ENCODE measurements at regions not wholly inside any gene's neighbourhood (a gene's known extent, or its start where the extent isn't known, plus 50 kb on each side); places are given as distances from the start of the nearest gene placed in this dataset.

DNA sequence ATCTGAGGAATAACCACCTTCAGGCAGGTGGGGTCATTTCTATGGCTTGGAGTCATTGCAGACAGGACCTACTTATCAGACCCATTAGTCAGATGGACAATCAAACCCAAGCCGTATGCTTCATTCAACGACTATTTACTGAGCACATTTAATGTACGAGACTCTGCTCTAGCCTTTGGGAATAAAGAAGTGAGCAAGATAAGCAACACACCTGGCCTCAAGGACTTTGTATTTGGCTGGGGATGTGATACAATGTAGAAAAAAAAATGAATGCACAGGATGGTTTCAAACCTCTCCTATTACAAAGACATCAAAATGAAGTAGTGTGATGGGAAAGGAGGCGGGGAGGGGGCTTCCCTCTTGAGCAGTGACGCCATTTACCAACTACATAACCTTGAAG is 311.7 kb downstream of the PMP22 start:
- H3K9me3 ChIP-seq (replicated peaks; ENCODE audit: control insufficient read depth, insufficient read depth, low read depth, low read length): no peaks in the 10 kb centered on the region
- 0% methylated on average over 5 of the region's 5 CpGs for WGBS (ENCODE audit: insufficient coverage, low coverage, missing lambda C conversion rate)
- no TSS peak for BruUV-seq (replicated peaks)
- H4K20me1 ChIP-seq (replicated peaks; ENCODE audit: control insufficient read depth, insufficient read depth, low read length): no peaks in the 10 kb centered on the region
- FAIRE-seq: no peak
- no peak for ATAC-seq
- no peaks in the 10 kb centered on the region for H3K27me3 ChIP-seq (ENCODE audit: control insufficient read depth in 2 of 2, insufficient read depth in 2 of 2, low read length in 2 of 2)
- H3K27ac ChIP-seq (ENCODE audit: extremely low read depth, low read depth, low read length): no peak overlapping the region
- ChIA-PET CTCF (ENCODE audit: low intra/inter-chr PET ratio) (no interaction called here), POLR2A (no interaction called here)
- H3K4me1 ChIP-seq (replicated peaks in 1 of 2; ENCODE audit: control insufficient read depth in 2 of 2, insufficient read depth in 2 of 2, low read length in 2 of 2): no peaks in the 10 kb centered on the region
- H3K9me1 ChIP-seq (ENCODE audit: control insufficient read depth, insufficient read depth, low read length): no peaks in the 10 kb centered on the region
- H3K36me3 ChIP-seq (ENCODE audit: control insufficient read depth, insufficient read depth, low read length): no peaks in the 10 kb centered on the region
- no peak overlapping the region for H3K4me3 ChIP-seq
- no peak overlapping the region for H2AFZ ChIP-seq (ENCODE audit: low read depth, low read length)
- no peaks in the 10 kb centered on the region for H3K79me2 ChIP-seq (ENCODE audit: control insufficient read depth, insufficient read depth, low read length)
- intact Hi-C loops (cut with micrococcal nuclease) (no loop called here), in situ Hi-C loops (cut with MboI) (no loop called here)
- no peak for DNase-seq (ENCODE audit: extremely low read depth in 1 of 4, low spot score in 3 of 4)
- no peak overlapping the region for H3K4me2 ChIP-seq (ENCODE audit: insufficient read depth, low read length)
- H3K9ac ChIP-seq (ENCODE audit: insufficient read depth in 1 of 2, low read depth in 2 of 2, low read length in 2 of 2): no peak overlapping the region
- TF ChIP-seq POLR2G (IDR thresholded peaks at IDR 0.05; ENCODE audit: low read depth, low read length): no peak
- TF ChIP-seq PBX2 (CRISPR knock-in tag; IDR thresholded peaks at IDR 0.05; ENCODE audit: low read depth): no peak
- TF ChIP-seq PBX2 (tag; conservative IDR thresholded peaks at IDR 0.05; ENCODE audit: low read depth): no peak
- no peak for TF ChIP-seq ZNF586 (CRISPR knock-in tag; conservative IDR thresholded peaks at IDR 0.05)
- no peak for TF ChIP-seq LARP7 (IDR thresholded peaks at IDR 0.05)
- TF ChIP-seq THRB (CRISPR knock-in tag; conservative IDR thresholded peaks at IDR 0.05): no peak
- no peak for TF ChIP-seq ATF4 (CRISPR knock-in tag; IDR thresholded peaks at IDR 0.05)
- TF ChIP-seq BRF2 (IDR thresholded peaks at IDR 0.05; ENCODE audit: borderline replicate concordance, insufficient read depth, insufficient read length): no peak
- no peak for TF ChIP-seq ZNF384 (IDR thresholded peaks at IDR 0.05; ENCODE audit: low read depth, low read length)
- TF ChIP-seq ZC3H8 (IDR thresholded peaks at IDR 0.05): no peak
- TF ChIP-seq, protein P1, sequence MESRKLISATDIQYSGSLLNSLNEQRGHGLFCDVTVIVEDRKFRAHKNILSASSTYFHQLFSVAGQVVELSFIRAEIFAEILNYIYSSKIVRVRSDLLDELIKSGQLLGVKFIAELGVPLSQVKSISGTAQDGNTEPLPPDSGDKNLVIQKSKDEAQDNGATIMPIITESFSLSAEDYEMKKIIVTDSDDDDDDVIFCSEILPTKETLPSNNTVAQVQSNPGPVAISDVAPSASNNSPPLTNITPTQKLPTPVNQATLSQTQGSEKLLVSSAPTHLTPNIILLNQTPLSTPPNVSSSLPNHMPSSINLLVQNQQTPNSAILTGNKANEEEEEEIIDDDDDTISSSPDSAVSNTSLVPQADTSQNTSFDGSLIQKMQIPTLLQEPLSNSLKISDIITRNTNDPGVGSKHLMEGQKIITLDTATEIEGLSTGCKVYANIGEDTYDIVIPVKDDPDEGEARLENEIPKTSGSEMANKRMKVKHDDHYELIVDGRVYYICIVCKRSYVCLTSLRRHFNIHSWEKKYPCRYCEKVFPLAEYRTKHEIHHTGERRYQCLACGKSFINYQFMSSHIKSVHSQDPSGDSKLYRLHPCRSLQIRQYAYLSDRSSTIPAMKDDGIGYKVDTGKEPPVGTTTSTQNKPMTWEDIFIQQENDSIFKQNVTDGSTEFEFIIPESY (CRISPR knock-in tag; IDR thresholded peaks at IDR 0.05): no peak
- no peak for TF ChIP-seq ASH1L (IDR thresholded peaks at IDR 0.05; ENCODE audit: borderline replicate concordance, low read depth, partially characterized antibody)
- TF ChIP-seq CAMTA2 (CRISPR knock-in tag; conservative IDR thresholded peaks at IDR 0.05): no peak
- no peak for TF ChIP-seq ZNF449 (CRISPR knock-in tag; IDR thresholded peaks at IDR 0.05)
